HG03025 (cell line): ENCODE measurements at regions not wholly inside any gene's neighbourhood (a gene's known extent, or its start where the extent isn't known, plus 50 kb on each side); places are given as distances from the start of the nearest gene placed in this dataset.

ENCODE experiments used
- ATAC-seq: cut with Tn5 transposase; IDR thresholded peaks from one replicate; pipeline ENCODE4 v1.9.1; 2021; ENCODE audit warnings: mild to moderate bottlenecking, moderate library complexity; ENCODE audit not compliant: unreplicated experiment, low FRiP score

- no peak for ATAC-seq
Observed at GRCh38 chr3:157752956-157753786, 250.0 kb upstream of the VEPH1 start.

- ATAC-seq: no peak
Observed at GRCh38 chr3:157752554-157752953, 249.3 kb upstream of the VEPH1 start.

- no peak for ATAC-seq
Observed at GRCh38 chr3:157751386-157751785, 248.2 kb upstream of the VEPH1 start.

GRCh38 chr3:157746391-157746790 lies 243.2 kb upstream of the VEPH1 start:
- no peak for ATAC-seq

GRCh38 chr3:157741607-157742006 lies 238.4 kb upstream of the VEPH1 start:
- no peak for ATAC-seq

- ATAC-seq: no peak
Observed at GRCh38 chr3:157738441-157738840, 235.2 kb upstream of the VEPH1 start.

GRCh38 chr3:157718800-157719199 lies 215.6 kb upstream of the VEPH1 start:
- no peak for ATAC-seq

- ATAC-seq: no peak
Observed at GRCh38 chr3:157713101-157713500, 209.9 kb upstream of the VEPH1 start.

GRCh38 chr3:157705258-157705657 lies 202.0 kb upstream of the VEPH1 start:
- no peak for ATAC-seq

- no peak for ATAC-seq
Observed at GRCh38 chr3:157700405-157700804, 197.2 kb upstream of the VEPH1 start.

GRCh38 chr3:157695586-157695985 lies 192.4 kb upstream of the VEPH1 start:
- no peak for ATAC-seq

GRCh38 chr3:157695103-157695502 lies 191.9 kb upstream of the VEPH1 start:
- ATAC-seq: no peak

- ATAC-seq: no peak
Observed at GRCh38 chr3:157693762-157694161, 190.5 kb upstream of the VEPH1 start.

GRCh38 chr3:157692468-157692867 lies 189.3 kb upstream of the VEPH1 start:
- ATAC-seq: no peak

- ATAC-seq: no peak
Observed at GRCh38 chr3:157683668-157684067, 180.5 kb upstream of the VEPH1 start.

- no peak for ATAC-seq
Observed at GRCh38 chr3:157672061-157672460, 168.8 kb upstream of the VEPH1 start.

- no peak for ATAC-seq
Observed at GRCh38 chr3:157671656-157672055, 168.4 kb upstream of the VEPH1 start.

- no peak for ATAC-seq
Observed at GRCh38 chr3:157669416-157669815, 166.2 kb upstream of the VEPH1 start.

GRCh38 chr3:157667493-157667892 lies 164.3 kb upstream of the VEPH1 start:
- ATAC-seq: no peak

GRCh38 chr3:157662171-157662570 lies 159.0 kb upstream of the VEPH1 start:
- no peak for ATAC-seq

GRCh38 chr3:157660847-157661246 lies 157.6 kb upstream of the VEPH1 start:
- no peak for ATAC-seq

- no peak for ATAC-seq
Observed at GRCh38 chr3:157652366-157652765, 149.2 kb upstream of the VEPH1 start.

- ATAC-seq: no peak
Observed at GRCh38 chr3:157650699-157651098, 147.5 kb upstream of the VEPH1 start.
